MM.1S (cell line): ENCODE measurements at regions not wholly inside any gene's neighbourhood (a gene's known extent, or its start where the extent isn't known, plus 50 kb on each side); places are given as distances from the start of the nearest gene placed in this dataset.

Source experiments
- EZH2 ChIP-seq: fragments of 300-600 bp; sonication (generic); optimal IDR thresholded peaks from 2 replicates; pipeline ENCODE3; 2017; ENCODE audit warnings: low read depth, mild to moderate bottlenecking, antibody characterized with exemption, low read length, mixed read lengths
- EZH2phosphoT487 ChIP-seq: fragments of 300-600 bp; sonication (generic); IDR thresholded peaks from 2 replicates; pipeline ENCODE4 v1.6.1; 2018; ENCODE audit warnings: antibody characterized with exemption, low read length
- TF ChIP-seq, protein P1 (sequence below): fragments of 300-600 bp; sonication (generic); IDR thresholded peaks from 2 replicates; pipeline ENCODE4 v1.5.1; 2016; ENCODE audit warnings: antibody characterized with exemption, low read length, mixed read lengths

DNA sequence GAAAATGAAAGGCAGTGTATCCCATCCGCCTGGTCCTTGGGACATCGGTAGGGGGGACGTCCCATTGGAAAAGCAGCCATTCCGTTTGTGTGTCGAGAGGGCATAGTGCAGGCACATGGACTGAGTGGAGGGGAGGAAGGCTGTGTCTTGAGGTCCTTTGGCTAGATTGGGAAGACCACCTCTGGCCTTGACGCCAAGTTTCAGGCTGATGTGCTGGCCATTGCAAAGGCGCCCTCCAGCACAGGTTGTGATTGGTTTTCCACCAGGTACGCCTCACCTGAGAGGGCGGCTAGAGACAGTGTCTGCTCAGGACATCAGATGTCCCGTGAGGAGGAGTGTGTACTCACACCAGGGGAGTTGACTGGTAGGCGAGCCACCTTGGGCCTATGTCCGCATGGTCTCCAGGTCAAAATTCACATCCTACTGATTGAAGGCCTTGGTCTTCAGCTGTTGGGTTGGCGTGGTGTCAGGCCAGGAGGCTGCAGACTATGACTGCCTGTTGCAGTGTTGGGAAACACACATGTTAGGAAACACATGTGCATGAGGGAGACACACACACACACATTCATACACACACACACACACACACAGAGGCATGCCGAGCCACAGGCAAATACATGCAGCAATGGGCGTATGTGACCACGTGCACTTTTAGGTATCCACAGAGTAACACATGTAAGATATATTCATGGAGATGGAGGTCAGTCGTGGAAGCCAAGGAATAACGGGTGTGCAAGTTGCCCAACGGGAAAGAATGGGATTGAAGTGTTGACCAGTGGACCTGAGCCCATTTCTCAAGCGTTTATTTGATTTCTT lies 98.4 kb downstream of the SNRPN start:
- TF ChIP-seq, protein P1, sequence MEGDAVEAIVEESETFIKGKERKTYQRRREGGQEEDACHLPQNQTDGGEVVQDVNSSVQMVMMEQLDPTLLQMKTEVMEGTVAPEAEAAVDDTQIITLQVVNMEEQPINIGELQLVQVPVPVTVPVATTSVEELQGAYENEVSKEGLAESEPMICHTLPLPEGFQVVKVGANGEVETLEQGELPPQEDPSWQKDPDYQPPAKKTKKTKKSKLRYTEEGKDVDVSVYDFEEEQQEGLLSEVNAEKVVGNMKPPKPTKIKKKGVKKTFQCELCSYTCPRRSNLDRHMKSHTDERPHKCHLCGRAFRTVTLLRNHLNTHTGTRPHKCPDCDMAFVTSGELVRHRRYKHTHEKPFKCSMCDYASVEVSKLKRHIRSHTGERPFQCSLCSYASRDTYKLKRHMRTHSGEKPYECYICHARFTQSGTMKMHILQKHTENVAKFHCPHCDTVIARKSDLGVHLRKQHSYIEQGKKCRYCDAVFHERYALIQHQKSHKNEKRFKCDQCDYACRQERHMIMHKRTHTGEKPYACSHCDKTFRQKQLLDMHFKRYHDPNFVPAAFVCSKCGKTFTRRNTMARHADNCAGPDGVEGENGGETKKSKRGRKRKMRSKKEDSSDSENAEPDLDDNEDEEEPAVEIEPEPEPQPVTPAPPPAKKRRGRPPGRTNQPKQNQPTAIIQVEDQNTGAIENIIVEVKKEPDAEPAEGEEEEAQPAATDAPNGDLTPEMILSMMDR = no peak
- no peak for TF ChIP-seq EZH2
- TF ChIP-seq EZH2phosphoT487 = no peak
